ENCODE measurements at regions not wholly inside any gene's neighbourhood (a gene's known extent, or its start where the extent isn't known, plus 50 kb on each side); places are given as distances from the start of the nearest gene placed in this dataset.

DNA sequence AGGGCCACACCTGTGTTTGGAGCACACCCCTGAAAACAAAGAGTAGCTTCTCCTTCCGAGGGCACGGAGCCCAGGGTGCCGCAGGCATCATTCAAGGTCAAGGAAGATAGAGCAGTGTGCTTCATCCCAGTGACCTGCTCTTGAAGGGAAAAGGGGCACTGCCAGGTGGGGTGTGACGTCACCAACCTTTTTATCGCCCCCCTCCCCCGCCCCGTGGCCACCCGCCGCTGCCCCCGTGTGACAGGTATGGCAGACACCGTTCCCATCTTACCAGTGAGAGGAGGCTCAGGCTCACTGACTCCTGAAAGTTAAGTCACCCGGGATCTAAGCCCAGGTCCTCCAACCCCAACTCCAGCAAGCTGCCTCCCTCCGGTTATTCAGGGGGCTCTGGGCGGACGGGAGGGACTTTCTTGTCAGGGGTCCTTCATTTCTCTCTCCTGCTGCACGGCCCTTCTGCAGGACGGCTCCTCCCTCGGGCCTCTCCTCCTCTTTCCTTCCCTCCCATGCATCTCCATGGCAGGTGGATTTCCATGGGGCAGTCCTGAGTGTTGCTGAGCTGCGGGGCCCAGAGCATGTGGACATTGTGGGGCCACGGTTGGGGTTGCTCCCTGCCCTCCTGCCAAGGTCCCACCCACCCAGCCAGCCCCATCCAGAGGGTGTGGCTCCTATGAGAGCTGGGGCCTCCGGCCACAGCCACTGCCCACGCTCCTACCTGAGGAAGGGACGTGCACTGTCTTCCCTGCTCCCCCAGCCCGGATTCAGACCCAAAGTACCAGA, 114.1 kb upstream of the HDAC4 start:
- no peak for DNase-seq (ENCODE audit: low read depth)

DNA sequence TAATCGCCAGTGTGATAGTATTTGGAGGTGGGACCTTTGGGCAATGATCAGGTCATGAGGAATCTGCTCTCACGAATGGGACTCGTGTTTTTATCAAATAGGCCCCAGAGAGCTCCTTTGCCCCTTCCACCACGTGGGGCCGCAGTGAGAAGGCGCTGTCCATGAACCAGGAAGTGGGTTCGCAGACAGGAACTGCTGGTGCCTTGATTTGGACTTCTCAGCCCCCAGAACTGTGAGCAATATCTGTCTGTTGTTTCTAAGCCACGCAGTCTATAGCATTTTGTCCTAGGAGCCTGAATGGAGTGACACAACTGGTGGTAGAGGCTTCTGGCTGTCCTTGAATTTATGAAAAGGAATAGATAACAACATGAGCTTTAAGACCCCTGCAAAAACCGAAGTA, 111.2 kb upstream of the HDAC4 start:
- no peak for DNase-seq (ENCODE audit: low read depth)

DNA sequence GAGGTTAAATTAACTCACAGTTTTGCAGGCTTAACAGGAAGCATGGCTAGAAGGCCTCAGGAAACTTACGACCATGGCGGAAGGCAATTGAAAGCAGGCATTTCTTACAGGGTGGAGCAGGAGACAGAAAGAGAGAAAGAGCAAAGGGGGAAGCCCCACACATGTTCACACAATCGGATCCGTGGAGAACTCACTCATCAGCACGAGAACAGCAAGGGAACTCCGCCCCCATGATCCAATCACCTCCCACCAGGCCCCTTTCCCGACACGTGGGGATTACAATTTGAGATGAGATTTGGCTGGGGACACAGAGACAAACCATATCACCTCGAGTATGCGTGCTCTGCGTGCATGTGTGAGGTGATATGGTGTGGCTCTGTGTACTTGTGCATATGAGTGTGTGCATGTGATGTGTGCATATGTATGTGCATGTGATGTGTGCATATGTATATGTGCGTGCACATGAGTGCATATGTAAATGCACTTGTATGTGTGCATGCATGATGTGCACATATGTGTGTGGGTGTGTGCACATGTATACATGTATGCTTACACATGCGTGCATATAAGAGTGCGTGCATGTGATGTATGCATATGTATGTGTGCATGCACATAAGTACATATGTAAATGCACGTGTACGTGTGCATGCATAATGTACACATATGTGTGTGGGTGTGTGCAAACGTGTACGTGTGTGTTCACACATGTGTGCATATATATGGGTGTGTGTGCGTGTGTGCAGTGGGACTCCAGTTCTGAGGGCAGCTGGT, 108.7 kb upstream of the HDAC4 start:
- no peak for DNase-seq (ENCODE audit: low read depth)

DNA sequence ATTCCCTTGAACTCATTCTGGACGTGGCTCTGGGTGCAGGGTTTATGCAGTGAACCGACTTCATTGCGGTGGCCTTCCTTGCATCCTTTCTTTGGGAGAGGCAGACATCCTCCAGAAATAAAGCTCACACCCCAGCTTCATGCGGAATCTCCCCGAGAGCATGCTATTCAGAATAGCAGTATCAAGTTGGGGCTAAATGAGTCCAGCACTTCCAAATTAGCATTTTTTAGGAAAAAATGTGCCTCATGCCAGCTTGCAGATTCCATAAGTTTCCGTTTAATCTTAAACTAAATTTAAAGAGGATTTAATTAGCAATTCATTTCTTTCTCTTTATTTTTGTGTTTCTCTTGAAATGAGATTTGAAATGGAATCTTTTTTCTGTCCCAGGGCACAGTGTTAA, 107.4 kb upstream of the HDAC4 start:
- DNase-seq (ENCODE audit: low read depth), result no peak

DNA sequence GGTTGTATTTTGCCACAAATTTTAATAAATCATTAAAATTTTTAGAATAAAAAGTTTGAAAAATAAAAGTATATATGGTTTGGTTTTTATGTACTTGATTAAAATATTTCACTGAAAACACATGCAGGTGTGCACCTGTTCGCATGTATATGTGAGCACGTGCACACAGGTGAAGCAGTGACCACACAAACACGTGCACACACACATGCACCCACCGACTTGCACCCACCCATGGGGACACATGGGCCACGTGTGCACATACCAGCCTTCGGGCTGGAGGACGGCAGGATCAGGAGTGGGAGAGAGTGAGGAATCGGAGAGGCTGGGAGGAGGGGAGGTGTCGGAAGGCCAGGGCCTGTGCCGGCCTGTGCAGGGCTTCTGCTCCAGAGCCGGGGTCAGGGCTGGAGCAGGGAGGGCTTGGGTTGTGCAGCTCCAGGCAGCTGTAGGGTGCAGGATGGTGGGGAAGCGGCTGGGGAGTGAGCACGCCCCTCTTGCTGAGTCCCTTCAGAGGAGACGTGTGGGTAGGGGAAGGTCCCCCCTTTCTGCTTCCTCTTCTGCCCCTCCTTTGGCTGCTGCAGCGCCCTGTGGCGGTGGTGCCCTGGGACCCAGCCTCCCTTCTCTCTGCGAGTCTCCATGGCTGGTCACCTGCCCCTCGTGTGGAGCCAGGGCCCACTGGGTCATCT, 106.9 kb upstream of the HDAC4 start:
- no peak for DNase-seq (ENCODE audit: low read depth)

DNA sequence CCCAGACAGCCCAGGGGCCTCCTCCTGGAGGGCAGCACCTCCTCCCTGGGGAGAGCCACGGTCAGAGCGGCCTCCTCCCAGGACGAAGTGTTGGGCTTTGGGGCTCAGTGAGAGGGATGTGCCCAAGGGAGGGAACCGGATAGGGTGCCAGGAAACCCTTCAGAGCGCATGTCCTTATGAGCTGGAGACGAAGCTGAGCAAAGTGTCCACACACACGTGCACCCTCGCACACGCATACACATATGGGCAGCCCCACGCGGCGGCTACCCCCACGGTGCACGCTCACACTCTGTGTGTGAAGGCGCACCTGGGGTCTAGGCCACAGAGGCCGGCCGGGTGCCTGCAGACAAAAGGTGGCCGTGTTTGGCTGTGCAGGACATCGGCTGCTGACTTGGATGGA, 106.1 kb upstream of the HDAC4 start:
- DNase-seq (ENCODE audit: low read depth), result no peak

DNA sequence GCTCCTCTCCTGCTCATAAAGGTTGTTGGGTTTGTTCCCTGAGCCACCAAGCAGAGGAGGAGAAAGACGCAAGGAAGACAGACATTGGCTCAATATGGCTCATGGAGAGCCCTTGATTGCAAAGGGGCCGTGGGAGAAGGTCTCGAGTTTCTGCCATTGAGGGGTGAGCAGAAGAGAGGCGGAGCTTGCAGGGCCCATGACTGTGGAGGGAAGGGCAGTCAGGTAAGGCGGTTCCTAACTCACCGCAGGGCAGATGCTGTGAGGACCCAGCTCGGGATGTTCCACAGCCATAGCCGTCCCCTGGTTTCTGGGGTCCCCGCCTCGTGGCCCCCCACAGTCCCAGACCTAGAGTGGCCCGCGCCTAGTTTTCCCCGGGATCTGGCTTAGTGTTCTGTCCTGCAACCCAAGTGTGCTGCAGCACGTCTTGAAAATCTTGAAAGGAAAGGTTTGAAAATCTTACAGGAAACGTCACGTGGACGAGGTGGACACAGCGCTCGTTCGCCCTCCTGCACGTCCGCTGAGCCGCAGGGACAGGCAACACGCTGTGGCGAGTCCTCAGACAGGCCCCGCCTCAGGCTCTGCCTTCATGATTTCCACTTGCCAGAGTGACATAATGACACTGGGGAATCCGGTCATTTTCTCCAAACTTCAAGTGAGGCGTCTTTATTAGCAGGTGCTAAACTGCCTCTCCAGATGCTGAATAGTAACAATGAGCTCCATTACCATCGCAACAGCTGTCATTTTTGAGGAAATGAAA, 105.5 kb upstream of the HDAC4 start:
- DNase-seq (ENCODE audit: low read depth), result no peak

DNA sequence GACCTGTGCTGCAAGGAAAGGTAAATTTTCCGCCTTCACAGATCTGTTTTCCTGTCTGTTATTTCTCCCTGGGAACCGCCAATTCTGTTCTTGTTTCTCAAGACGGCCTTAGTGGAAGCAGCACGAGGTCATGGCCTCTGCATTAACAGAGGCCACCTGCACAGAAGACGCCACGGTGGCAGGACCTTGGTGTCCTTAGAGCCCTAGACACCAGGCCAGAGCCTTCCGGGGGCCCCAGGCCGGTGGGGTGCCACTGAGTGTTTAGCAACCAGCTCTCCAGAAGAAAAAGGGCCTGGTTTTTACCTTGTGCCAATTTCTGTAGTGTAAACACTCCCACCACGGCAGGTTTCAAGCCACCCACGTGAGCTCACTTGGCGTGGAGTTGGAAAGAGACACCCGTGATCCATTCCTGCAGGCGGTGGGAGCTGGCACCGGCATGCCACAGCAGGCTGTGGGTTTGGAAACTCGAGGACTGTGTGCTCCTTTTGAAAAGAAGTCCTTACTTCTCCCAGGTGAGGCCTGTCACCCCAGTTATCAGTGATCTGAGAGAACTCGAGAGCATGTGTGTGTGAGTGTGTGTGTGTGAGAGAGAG, 103.9 kb upstream of the HDAC4 start:
- no peak for DNase-seq (ENCODE audit: low read depth)

DNA sequence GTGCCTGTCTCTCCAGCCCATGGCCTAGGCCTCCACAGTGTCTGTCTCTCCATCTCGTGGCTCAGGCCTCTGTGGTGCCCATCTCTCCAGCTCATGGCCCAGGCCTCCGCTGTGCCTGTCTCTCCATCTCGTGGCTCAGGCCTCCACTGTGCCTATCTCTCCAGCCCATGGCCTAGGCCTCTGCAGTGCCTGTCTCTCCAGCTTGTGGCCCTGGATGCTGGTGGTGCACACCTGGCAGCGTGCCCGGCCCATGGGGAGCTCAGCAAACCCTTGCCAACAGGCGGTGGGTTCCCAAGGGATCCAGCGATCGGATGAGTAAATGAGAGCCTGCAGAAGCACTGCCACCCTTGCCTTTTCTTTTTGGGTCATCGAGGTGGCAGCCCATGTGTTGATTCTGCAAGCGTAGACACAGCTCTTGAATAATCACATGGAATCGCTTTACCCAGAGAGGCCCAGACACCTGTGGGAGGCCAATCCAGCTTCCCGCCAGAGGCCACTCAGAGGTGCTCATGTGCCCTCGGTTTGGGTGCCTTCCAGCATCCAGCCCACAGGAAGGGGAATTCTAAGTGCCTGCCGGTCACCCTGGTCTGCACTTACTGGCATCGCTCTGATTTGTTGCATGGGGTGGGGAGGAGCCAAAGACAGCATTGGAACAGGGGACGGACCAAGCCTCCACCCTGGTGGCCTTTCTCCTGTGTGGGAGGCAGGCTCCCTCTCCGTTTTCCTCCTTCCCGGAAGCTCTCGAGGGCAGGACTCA, 101.8 kb upstream of the HDAC4 start:
- DNase-seq (ENCODE audit: low read depth), result no peak

DNA sequence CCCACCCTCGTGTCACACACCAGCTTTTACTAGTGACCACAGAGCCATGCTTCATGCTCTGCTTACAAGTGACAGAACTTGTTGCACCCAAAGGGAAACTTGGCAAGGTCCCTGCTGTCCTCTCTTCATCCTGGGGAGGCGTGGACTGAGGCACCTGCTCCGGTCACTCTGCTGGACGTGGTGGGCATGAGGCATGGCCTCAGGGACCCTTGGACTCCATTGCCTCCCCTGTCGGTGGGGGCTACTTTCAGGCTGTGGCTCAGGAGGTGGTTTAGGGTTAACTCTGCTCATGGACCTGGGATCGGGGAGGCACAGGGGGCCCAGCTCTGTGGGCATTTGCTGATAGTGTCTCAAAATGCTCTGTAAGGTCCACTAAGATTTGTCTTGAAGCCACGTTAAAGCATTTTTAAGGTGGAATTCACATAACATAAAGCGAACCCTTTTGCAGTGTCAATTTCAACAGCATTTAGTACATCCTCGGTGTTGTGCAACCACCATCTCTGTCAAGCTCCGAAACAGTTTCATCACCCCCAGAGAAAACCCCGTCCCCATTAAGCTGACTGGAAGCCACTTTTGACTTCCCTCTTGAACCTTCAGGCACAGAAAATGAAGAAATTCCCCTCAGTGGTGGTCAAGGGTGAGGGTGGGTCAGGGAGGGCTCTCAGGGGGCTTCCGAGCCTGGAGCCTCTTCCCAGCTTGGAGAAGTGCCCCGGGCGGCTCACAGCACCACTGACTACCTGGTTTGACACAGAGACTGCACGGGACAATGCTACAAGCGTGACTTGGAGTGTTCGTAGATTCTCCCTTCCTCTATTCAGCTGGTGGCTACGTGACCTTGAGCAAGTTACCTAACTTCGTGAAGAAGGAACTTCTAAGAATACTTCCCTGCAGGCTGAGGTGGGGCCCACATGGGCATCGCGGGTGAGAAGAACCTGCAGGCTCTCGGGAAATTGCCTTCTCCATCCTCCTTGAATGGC, 100.0 kb upstream of the HDAC4 start:
- DNase-seq (ENCODE audit: low read depth), result no peak

DNA sequence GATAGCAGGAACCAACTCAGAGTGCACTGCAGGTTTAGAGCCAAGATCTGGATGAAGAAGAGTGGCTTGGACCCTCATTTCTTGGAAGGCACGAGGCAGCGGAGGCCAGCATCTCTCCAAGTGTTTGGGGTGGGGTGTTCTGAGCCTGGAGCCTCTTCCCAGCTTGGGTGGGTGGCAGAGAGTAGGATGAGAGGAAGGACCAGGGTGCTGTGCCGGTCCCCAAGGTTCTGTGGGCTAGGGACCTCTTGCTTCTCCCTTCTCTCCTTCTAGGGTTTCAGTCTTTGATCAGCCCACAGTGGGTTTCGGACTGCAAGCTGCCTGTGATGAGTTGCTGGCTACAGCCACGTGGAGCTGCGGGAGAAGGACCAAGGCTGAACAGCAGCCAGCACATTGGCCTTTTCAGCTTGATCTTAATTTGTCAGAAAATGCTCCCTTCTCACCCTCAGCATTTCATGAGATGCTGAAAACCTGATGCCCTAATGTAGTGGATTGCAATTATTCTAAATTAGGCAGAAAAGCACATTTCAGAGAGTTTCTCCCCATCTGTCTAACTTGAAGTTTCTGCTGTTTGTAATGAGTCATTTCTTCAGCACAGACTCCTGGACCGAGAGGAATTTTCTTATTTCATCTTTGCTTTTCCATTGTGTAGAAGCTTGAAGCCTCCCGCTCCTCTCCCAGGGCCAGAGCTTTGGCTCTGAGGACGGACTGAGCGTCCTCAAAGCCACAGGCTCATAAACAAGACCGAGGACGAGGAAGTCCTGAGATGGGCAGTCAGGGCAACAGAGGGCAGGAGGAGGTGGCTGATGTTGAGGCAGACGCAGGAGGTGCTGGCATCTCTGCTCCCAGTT, 99.1 kb upstream of the HDAC4 start:
- DNase-seq (ENCODE audit: low read depth), result no peak

DNA sequence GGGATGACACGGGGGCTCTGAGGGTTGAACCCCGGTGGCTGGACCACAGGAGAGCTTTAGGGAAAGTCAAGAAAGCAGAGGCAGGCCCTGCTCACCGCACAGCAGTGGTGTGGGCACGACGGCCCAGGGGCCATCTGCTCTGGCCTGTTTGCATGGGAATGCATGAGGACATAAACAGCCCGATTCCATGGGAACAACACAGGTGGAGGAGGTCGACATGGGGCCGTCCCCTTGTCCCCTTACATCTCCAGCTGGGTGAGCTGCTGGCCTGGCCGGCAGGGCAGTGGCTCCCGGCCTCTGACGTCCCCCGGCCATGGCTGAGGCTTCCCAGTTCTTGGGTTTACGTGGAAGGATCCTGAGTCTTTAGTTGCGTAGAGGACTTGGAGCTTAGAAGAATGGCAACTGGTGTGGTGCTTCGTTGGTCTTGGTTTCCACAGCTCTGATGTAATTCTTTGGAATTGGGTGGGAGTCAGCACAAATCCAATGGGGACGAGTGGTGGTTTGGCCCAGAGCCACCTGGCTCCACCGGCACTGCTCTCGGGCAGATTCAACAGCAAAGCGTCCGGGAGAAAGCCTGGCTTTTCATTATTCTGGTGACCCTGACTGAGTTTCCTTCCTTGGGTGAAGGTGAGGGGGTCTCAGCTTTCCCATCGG, 98.3 kb upstream of the HDAC4 start:
- DNase-seq (ENCODE audit: low read depth), result no peak

DNA sequence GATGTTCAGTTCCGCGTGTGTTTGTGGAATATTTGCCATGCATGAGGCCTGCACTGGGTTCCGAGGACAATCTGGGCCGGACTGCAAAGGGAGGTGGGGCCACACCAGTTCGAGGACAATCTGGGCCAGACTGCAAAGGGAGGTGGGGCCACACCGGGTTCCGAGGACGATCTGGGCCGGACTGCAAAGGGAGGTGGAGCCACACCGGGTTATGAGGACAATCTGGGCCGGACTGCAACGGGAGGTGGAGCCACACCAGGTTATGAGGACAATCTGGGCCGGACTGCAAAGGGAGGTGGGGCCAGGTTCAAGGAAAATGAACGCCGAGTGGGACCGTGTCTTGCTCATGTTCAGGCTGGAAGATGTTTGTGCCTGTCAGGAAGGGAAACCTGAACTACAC, 97.8 kb upstream of the HDAC4 start:
- DNase-seq (ENCODE audit: low read depth), result no peak

DNA sequence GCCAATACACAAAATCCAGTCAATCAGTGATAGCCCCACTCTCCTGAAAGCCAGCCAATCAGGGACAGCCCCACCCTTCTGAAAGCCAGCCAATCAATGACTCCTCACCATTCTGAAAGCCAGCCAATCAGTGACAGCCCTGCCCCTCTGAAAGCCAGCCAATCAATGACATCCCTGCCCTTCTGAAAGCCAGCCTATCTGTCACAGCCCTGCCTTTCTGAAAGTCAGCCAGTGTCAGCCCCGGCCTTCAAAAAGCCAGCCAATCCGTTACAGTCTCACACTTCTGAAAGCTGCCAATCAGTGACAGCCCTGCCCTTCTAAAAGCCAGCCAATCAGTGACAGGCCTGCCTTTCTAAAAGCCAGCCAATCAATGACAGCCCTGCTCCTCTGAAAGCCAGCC, 95.9 kb upstream of the HDAC4 start:
- DNase-seq (ENCODE audit: low read depth), result no peak

DNA sequence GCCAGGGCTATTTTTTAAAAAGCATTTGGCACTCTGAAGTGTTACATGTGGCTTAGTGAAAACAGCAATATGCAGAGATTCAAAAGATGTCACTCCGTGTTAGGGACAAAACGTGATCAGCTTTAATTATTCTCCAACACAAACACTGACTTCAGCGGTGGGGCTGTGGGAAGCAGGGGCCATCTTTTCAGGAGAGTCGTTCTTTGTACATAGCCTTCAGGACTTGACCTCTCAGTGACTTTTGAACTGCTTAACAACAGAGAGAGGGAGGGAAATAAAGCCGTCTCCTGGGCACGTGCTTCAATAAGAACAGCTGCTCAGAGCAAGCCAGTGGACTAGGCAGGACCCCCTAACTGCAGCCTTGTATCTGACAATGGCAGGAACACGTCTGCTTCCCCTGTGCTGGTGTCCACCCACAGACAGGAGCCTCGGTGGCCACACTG, 95.0 kb upstream of the HDAC4 start:
- no peak for DNase-seq (ENCODE audit: low read depth)

DNA sequence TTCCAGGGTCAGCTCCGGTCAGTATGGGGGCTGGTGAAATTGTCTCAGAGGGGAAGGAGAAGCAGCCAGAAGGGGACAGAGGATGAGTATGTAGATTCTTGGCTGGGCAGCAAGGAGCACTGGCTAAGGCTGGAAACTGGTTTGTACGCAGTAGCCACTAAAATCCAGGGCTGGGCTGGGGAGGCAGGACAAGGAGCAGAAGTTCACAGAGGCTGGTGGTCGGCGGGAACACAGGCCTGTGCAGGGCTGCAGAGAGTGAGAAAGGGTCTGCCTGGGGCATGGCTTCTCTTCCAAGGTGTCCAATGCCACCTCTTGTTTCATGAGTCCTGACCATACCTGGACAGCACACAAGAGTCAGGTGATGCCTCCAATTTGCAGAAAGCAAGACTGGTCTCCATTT, 94.4 kb upstream of the HDAC4 start:
- DNase-seq (ENCODE audit: low read depth), result no peak

DNA sequence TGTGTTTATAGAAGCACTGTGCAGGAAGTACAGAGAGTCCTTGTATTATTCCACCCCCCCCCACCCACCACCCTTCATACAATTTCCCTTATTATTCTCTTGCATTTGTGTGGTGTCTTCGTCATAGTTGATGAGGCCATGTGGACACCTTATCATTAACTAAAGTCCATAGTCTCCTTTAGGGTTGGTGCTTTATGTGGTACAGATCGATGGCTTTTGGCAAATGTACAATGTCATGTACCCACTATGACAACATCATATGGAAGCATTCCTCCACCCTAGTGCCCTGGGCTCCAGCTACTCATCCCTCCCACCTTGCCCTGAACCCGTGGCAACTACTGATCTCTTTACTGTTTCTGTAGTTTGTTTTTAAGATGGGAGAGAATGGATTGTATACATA, 93.8 kb upstream of the HDAC4 start:
- no peak for DNase-seq (ENCODE audit: low read depth)

DNA sequence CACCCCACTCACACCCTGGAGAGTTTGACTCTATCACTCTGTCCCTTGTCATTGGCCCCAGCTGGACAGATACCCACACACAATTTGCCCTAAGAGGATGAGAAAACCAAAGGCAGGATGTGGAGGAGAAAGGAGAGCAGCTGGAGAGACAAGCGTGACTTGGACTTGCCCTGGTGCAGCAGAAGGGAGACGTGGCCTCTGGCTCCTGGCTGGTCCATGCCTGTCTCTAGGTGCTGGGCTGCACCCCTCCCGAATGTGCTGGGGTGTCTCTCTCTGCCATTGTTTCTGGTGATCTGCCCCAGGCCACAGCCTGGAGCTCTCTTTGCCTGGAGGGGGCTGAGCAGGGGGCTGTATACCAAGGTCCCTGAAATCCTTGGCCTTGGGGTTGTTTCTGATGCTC, 88.7 kb upstream of the HDAC4 start:
- no peak for DNase-seq (ENCODE audit: low read depth)

DNA sequence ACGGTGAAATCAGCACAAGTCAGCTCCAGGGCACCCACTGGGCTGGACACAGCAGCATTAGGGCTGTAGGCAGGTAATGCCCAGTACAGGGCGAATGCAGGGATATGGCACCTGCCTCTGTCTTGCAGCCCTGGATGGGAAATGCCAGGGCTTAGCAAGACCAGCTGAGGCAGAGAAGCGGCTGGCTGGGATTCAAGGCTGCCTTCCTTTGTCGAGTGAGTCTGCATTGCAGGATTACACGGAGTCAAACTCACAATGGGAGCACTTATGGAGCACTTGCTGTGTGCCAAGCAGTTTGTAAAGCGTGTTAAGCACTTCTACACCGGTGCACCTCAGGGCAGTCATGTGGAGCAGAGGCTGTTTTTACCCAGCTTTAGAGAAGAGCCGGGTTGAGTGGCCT, 87.3 kb upstream of the HDAC4 start:
- DNase-seq (ENCODE audit: low read depth), result no peak

Measured in activated T-helper 9 cell treated with anti-CD3 and anti-CD28 coated beads, Interleukin-2, amount 50 U/mL, for 16 hours (primary cell).